Amniotic epithelial cell (primary cell): ENCODE measurements at regions not wholly inside any gene's neighbourhood (a gene's known extent, or its start where the extent isn't known, plus 50 kb on each side); places are given as distances from the start of the nearest gene placed in this dataset.

ENCODE experiments used
- DNase-seq: peaks from one replicate; pipeline ENCODE4 v3.0.0-alpha.2; 2010; ENCODE audit warnings: low read depth

GRCh38 chr3:34783876-34784275 lies 855.4 kb upstream of the ARPP21 start:
- DNase-seq, result no peak

GRCh38 chr3:34793057-34793456 lies 846.3 kb upstream of the ARPP21 start:
- no peak for DNase-seq

- DNase-seq, result no peak
Observed at GRCh38 chr3:34807611-34808010, 831.7 kb upstream of the ARPP21 start.

GRCh38 chr3:34808287-34808686 lies 831.0 kb upstream of the ARPP21 start:
- DNase-seq, result no peak

- no peak for DNase-seq
Observed at GRCh38 chr3:34828847-34829246, 810.5 kb upstream of the ARPP21 start.

GRCh38 chr3:34832865-34833508 lies 806.3 kb upstream of the ARPP21 start:
- no peak for DNase-seq

- no peak for DNase-seq
Observed at GRCh38 chr3:34837848-34838741, 801.2 kb upstream of the ARPP21 start.

- no peak for DNase-seq
Observed at GRCh38 chr3:34842706-34843480, 796.4 kb upstream of the ARPP21 start.

GRCh38 chr3:34844323-34844620 lies 795.1 kb upstream of the ARPP21 start:
- DNase-seq, result no peak

GRCh38 chr3:34851137-34851536 lies 788.2 kb upstream of the ARPP21 start:
- DNase-seq, result no peak

GRCh38 chr3:34852844-34853439 lies 786.4 kb upstream of the ARPP21 start:
- no peak for DNase-seq

GRCh38 chr3:34856081-34856947 lies 783.0 kb upstream of the ARPP21 start:
- no peak for DNase-seq

GRCh38 chr3:34858067-34858660 lies 781.2 kb upstream of the ARPP21 start:
- DNase-seq, result no peak

GRCh38 chr3:34859746-34860145 lies 779.6 kb upstream of the ARPP21 start:
- no peak for DNase-seq

GRCh38 chr3:34862456-34862855 lies 776.9 kb upstream of the ARPP21 start:
- DNase-seq, result no peak

- DNase-seq, result no peak
Observed at GRCh38 chr3:34863485-34863884, 775.8 kb upstream of the ARPP21 start.

- no peak for DNase-seq
Observed at GRCh38 chr3:34864011-34864410, 775.3 kb upstream of the ARPP21 start.

- DNase-seq, result no peak
Observed at GRCh38 chr3:34865346-34865745, 774.0 kb upstream of the ARPP21 start.

GRCh38 chr3:34868935-34869334 lies 770.4 kb upstream of the ARPP21 start:
- DNase-seq, result no peak

- DNase-seq, result no peak
Observed at GRCh38 chr3:34869696-34870095, 769.6 kb upstream of the ARPP21 start.

GRCh38 chr3:34872406-34872805 lies 766.9 kb upstream of the ARPP21 start:
- no peak for DNase-seq
